ENCODE measurements at regions not wholly inside any gene's neighbourhood (a gene's known extent, or its start where the extent isn't known, plus 50 kb on each side); places are given as distances from the start of the nearest gene placed in this dataset.
"Not testable (repeated sequence)": the region's sequence is repeated elsewhere in the genome, so short reads cannot be mapped to it uniquely, and the experiment has no call there.

GRCh38 chr6:165008971-165009370 is 300.4 kb downstream of the C6orf118 start:
- no peak for DNase-seq (ENCODE audit: low spot score)

- no peak for DNase-seq (ENCODE audit: low spot score)
Observed at GRCh38 chr6:165002866-165003265, 306.5 kb downstream of the C6orf118 start.

GRCh38 chr6:165002358-165002757 is 307.0 kb downstream of the C6orf118 start:
- no peak for DNase-seq (ENCODE audit: low spot score)

- DNase-seq (ENCODE audit: low spot score), result no peak
Observed at GRCh38 chr6:165001502-165002157, 307.8 kb downstream of the C6orf118 start.

- no peak for DNase-seq (ENCODE audit: low spot score)
Observed at GRCh38 chr6:164998297-164998696, 311.1 kb downstream of the C6orf118 start.

GRCh38 chr6:164996838-164997237 is 312.6 kb downstream of the C6orf118 start:
- DNase-seq (ENCODE audit: low spot score), result no peak

- no peak for DNase-seq (ENCODE audit: low spot score)
Observed at GRCh38 chr6:164991573-164991972, 317.8 kb downstream of the C6orf118 start.

GRCh38 chr6:164990901-164991300 is 318.5 kb downstream of the C6orf118 start:
- no peak for DNase-seq (ENCODE audit: low spot score)

- DNase-seq (ENCODE audit: low spot score), result no peak
Observed at GRCh38 chr6:164982389-164982788, 327.0 kb downstream of the C6orf118 start.

- no peak for DNase-seq (ENCODE audit: low spot score)
Observed at GRCh38 chr6:164967102-164967501, 342.3 kb downstream of the C6orf118 start.

GRCh38 chr6:164962805-164963204 is 346.6 kb downstream of the C6orf118 start:
- no peak for DNase-seq (ENCODE audit: low spot score)

GRCh38 chr6:164947164-164947563 is 362.2 kb downstream of the C6orf118 start:
- DNase-seq (ENCODE audit: low spot score), result no peak

- DNase-seq (ENCODE audit: low spot score), result no peak
Observed at GRCh38 chr6:164942271-164942670, 367.1 kb downstream of the C6orf118 start.

- DNase-seq (ENCODE audit: low spot score), result not testable (repeated sequence)
Observed at GRCh38 chr6:164933238-164933794, 376.1 kb downstream of the C6orf118 start.

- no peak for DNase-seq (ENCODE audit: low spot score)
Observed at GRCh38 chr6:164929408-164929977, 379.9 kb downstream of the C6orf118 start.

- DNase-seq (ENCODE audit: low spot score), result no peak
Observed at GRCh38 chr6:164928728-164929407, 380.5 kb downstream of the C6orf118 start.

- no peak for DNase-seq (ENCODE audit: low spot score)
Observed at GRCh38 chr6:164928057-164928727, 381.2 kb downstream of the C6orf118 start.

- DNase-seq (ENCODE audit: low spot score), result peak; percentile 10
Observed at GRCh38 chr6:164927288-164928056, 381.9 kb downstream of the C6orf118 start.

GRCh38 chr6:164926686-164927085 is 382.7 kb downstream of the C6orf118 start:
- no peak for DNase-seq (ENCODE audit: low spot score)

GRCh38 chr6:164925681-164926530 is 383.5 kb downstream of the C6orf118 start:
- DNase-seq (ENCODE audit: low spot score), result no peak

- DNase-seq (ENCODE audit: low spot score), result no peak
Observed at GRCh38 chr6:164924674-164925073, 384.7 kb downstream of the C6orf118 start.
